ENCODE measurements at regions not wholly inside any gene's neighbourhood (a gene's known extent, or its start where the extent isn't known, plus 50 kb on each side); places are given as distances from the start of the nearest gene placed in this dataset.
"Not testable (repeated sequence)": the region's sequence is repeated elsewhere in the genome, so short reads cannot be mapped to it uniquely, and the experiment has no call there.

- H3K36me3 Mint-ChIP-seq: no peaks in the 10 kb centered on the region
- H3K27me3 Mint-ChIP-seq: peaks cover 11% of the 10 kb centered on the region
- H3K9me3 Mint-ChIP-seq: no peaks in the 10 kb centered on the region
- no peak overlapping the region for H3K27ac Mint-ChIP-seq
- H3K4me3 Mint-ChIP-seq: no peak overlapping the region
- no peaks in the 10 kb centered on the region for H3K4me1 Mint-ChIP-seq
These were observed 347.7 kb downstream of the NPIPA8 start for GRCh38 chr16:17988839-17989238.

GRCh38 chr16:17986991-17987390, 349.5 kb downstream of the NPIPA8 start:
- Mint-ChIP-seq H3K4me3 (no peak overlapping the region), H3K9me3 (no peaks in the 10 kb centered on the region), H3K36me3 (no peaks in the 10 kb centered on the region)

GRCh38 chr16:17984810-17985209, 351.7 kb downstream of the NPIPA8 start:
- peaks cover 8% of the 10 kb centered on the region for H3K27me3 Mint-ChIP-seq
- no peaks in the 10 kb centered on the region for H3K9me3 Mint-ChIP-seq
- H3K36me3 Mint-ChIP-seq: no peaks in the 10 kb centered on the region
- no peak overlapping the region for H3K4me3 Mint-ChIP-seq
- H3K4me1 Mint-ChIP-seq: no peaks in the 10 kb centered on the region
- H3K27ac Mint-ChIP-seq: no peak overlapping the region

More at GRCh38 chr16:17986991-17987390, 349.5 kb downstream of the NPIPA8 start:
- no peaks in the 10 kb centered on the region for H3K4me1 Mint-ChIP-seq
- H3K27me3 Mint-ChIP-seq: peaks cover 9% of the 10 kb centered on the region
- H3K27ac Mint-ChIP-seq: no peak overlapping the region

GRCh38 chr16:17983847-17984639, 352.5 kb downstream of the NPIPA8 start:
- Mint-ChIP-seq H3K36me3 (no peaks in the 10 kb centered on the region), H3K9me3 (no peaks in the 10 kb centered on the region), H3K4me3 (no peak overlapping the region), H3K27ac (no peak overlapping the region), H3K27me3 (peaks cover 9% of the 10 kb centered on the region), H3K4me1 (no peaks in the 10 kb centered on the region)

GRCh38 chr16:17983114-17983513, 353.4 kb downstream of the NPIPA8 start:
- Mint-ChIP-seq H3K4me3 (no peak overlapping the region), H3K27me3 (peaks cover 9% of the 10 kb centered on the region), H3K4me1 (no peaks in the 10 kb centered on the region), H3K9me3 (no peaks in the 10 kb centered on the region), H3K27ac (no peak overlapping the region), H3K36me3 (no peaks in the 10 kb centered on the region)

- Mint-ChIP-seq H3K4me1 (no peaks in the 10 kb centered on the region), H3K9me3 (no peaks in the 10 kb centered on the region), H3K4me3 (no peak overlapping the region), H3K36me3 (no peaks in the 10 kb centered on the region), H3K27me3 (peaks cover 4% of the 10 kb centered on the region), H3K27ac (no peak overlapping the region)
These were observed 359.3 kb downstream of the NPIPA8 start for GRCh38 chr16:17977260-17977659.

GRCh38 chr16:17972460-17972943, 364.0 kb downstream of the NPIPA8 start:
- no peaks in the 10 kb centered on the region for H3K9me3 Mint-ChIP-seq
- H3K27ac Mint-ChIP-seq: no peak overlapping the region
- H3K27me3 Mint-ChIP-seq: peaks cover 5% of the 10 kb centered on the region
- H3K4me3 Mint-ChIP-seq: no peak overlapping the region
- H3K4me1 Mint-ChIP-seq: no peaks in the 10 kb centered on the region
- no peaks in the 10 kb centered on the region for H3K36me3 Mint-ChIP-seq

GRCh38 chr16:17970816-17971331, 365.7 kb downstream of the NPIPA8 start:
- peaks cover 5% of the 10 kb centered on the region for H3K27me3 Mint-ChIP-seq
- H3K36me3 Mint-ChIP-seq: no peaks in the 10 kb centered on the region
- H3K4me3 Mint-ChIP-seq: no peak overlapping the region
- no peaks in the 10 kb centered on the region for H3K9me3 Mint-ChIP-seq
- no peaks in the 10 kb centered on the region for H3K4me1 Mint-ChIP-seq
- no peak overlapping the region for H3K27ac Mint-ChIP-seq

GRCh38 chr16:17970157-17970765, 366.3 kb downstream of the NPIPA8 start:
- no peak overlapping the region for H3K4me3 Mint-ChIP-seq
- H3K27ac Mint-ChIP-seq: no peak overlapping the region
- no peaks in the 10 kb centered on the region for H3K36me3 Mint-ChIP-seq

GRCh38 chr16:17965133-17965900, 371.2 kb downstream of the NPIPA8 start:
- H3K27me3 Mint-ChIP-seq: peaks cover 5% of the 10 kb centered on the region
- H3K9me3 Mint-ChIP-seq: peaks cover 4% of the 10 kb centered on the region
- H3K36me3 Mint-ChIP-seq: no peaks in the 10 kb centered on the region
- no peak overlapping the region for H3K27ac Mint-ChIP-seq
- H3K4me1 Mint-ChIP-seq: no peaks in the 10 kb centered on the region
- no peak overlapping the region for H3K4me3 Mint-ChIP-seq

More at GRCh38 chr16:17970157-17970765, 366.3 kb downstream of the NPIPA8 start:
- no peaks in the 10 kb centered on the region for H3K4me1 Mint-ChIP-seq
- H3K27me3 Mint-ChIP-seq: peaks cover 5% of the 10 kb centered on the region
- no peaks in the 10 kb centered on the region for H3K9me3 Mint-ChIP-seq

GRCh38 chr16:17964196-17964595, 372.3 kb downstream of the NPIPA8 start:
- Mint-ChIP-seq H3K27ac (no peak overlapping the region), H3K4me1 (no peaks in the 10 kb centered on the region), H3K36me3 (no peaks in the 10 kb centered on the region), H3K27me3 (peaks cover 5% of the 10 kb centered on the region), H3K4me3 (no peak overlapping the region), H3K9me3 (peaks cover 4% of the 10 kb centered on the region)

GRCh38 chr16:17963185-17963836, 373.2 kb downstream of the NPIPA8 start:
- no peaks in the 10 kb centered on the region for H3K36me3 Mint-ChIP-seq
- peaks cover 4% of the 10 kb centered on the region for H3K9me3 Mint-ChIP-seq
- H3K4me1 Mint-ChIP-seq: no peaks in the 10 kb centered on the region
- H3K4me3 Mint-ChIP-seq: no peak overlapping the region
- no peak overlapping the region for H3K27ac Mint-ChIP-seq
- peaks cover 3% of the 10 kb centered on the region for H3K27me3 Mint-ChIP-seq

- no peaks in the 10 kb centered on the region for H3K4me1 Mint-ChIP-seq
- peaks cover 2% of the 10 kb centered on the region for H3K27me3 Mint-ChIP-seq
- H3K9me3 Mint-ChIP-seq: peaks cover 5% of the 10 kb centered on the region
- no peak overlapping the region for H3K27ac Mint-ChIP-seq
- no peaks in the 10 kb centered on the region for H3K36me3 Mint-ChIP-seq
- H3K4me3 Mint-ChIP-seq: no peak overlapping the region
These were observed 373.8 kb downstream of the NPIPA8 start for GRCh38 chr16:17962726-17963125.

- not testable (repeated sequence) for H3K27me3 Mint-ChIP-seq, H3K4me1 Mint-ChIP-seq, H3K27ac Mint-ChIP-seq, H3K4me3 Mint-ChIP-seq, H3K36me3 Mint-ChIP-seq, H3K9me3 Mint-ChIP-seq
These were observed 374.7 kb downstream of the NPIPA8 start for GRCh38 chr16:17961822-17962221.

GRCh38 chr16:17951378-17951777, 385.2 kb downstream of the NPIPA8 start:
- Mint-ChIP-seq H3K27ac (no peak overlapping the region), H3K36me3 (no peaks in the 10 kb centered on the region), H3K27me3 (peaks cover 24% of the 10 kb centered on the region), H3K9me3 (no peaks in the 10 kb centered on the region), H3K4me3 (no peak overlapping the region), H3K4me1 (no peaks in the 10 kb centered on the region)

All from activated naive CD4-positive, alpha-beta T cell treated with anti-CD3 and anti-CD28 coated beads, Interleukin-2, amount 50 U/mL, for 24 hours (primary cell).